ENCODE measurements at regions not wholly inside any gene's neighbourhood (a gene's known extent, or its start where the extent isn't known, plus 50 kb on each side); places are given as distances from the start of the nearest gene placed in this dataset.

- TF ChIP-seq CTCF (IDR thresholded peaks at IDR 0.05): no peak
- TF ChIP-seq POLR2A (IDR thresholded peaks at IDR 0.05): no peak
- H3K4me1 ChIP-seq: no peaks in the 10 kb centered on the region
- 24% methylated on average over 1 of the region's 1 CpG for WGBS (ENCODE audit: insufficient coverage, low coverage, low lambda C conversion rate, missing lambda C conversion rate)
- no peaks in the 10 kb centered on the region for H3K36me3 ChIP-seq
- ATAC-seq (no peak), DNase-seq (no peak)
- intact Hi-C loops (cut with DNase I): no loop called here
- no peak overlapping the region for H3K4me3 ChIP-seq
- no peaks in the 10 kb centered on the region for H3K27me3 ChIP-seq
- no peak overlapping the region for H3K27ac ChIP-seq
- no peaks in the 10 kb centered on the region for H3K9me3 ChIP-seq
These were observed 1094.0 kb upstream of the LRRN3 start for GRCh38 chr7:109996927-109997326.

GRCh38 chr7:109997837-109998236, 1093.1 kb upstream of the LRRN3 start:
- 65% methylated on average over 2 of the region's 2 CpGs for WGBS (ENCODE audit: insufficient coverage, low coverage, low lambda C conversion rate, missing lambda C conversion rate)
- Histone ChIP-seq H3K4me1 (no peaks in the 10 kb centered on the region), H3K36me3 (no peaks in the 10 kb centered on the region), H3K4me3 (no peak overlapping the region), H3K27me3 (no peaks in the 10 kb centered on the region), H3K9me3 (no peaks in the 10 kb centered on the region), H3K27ac (no peak overlapping the region)
- no peak for TF ChIP-seq CTCF (IDR thresholded peaks at IDR 0.05)
- no peak for TF ChIP-seq POLR2A (IDR thresholded peaks at IDR 0.05)
- intact Hi-C loops (cut with DNase I): no loop called here
- DNase-seq (no peak), ATAC-seq (no peak)

- intact Hi-C loops (cut with DNase I): no loop called here
- H3K9me3 ChIP-seq: no peaks in the 10 kb centered on the region
- TF ChIP-seq POLR2A (IDR thresholded peaks at IDR 0.05) (no peak), CTCF (IDR thresholded peaks at IDR 0.05) (no peak)
- ATAC-seq: no peak
- DNase-seq: no peak
- no peak overlapping the region for H3K27ac ChIP-seq
- H3K27me3 ChIP-seq: no peaks in the 10 kb centered on the region
- no peaks in the 10 kb centered on the region for H3K4me1 ChIP-seq
- WGBS (ENCODE audit: insufficient coverage, low coverage, low lambda C conversion rate, missing lambda C conversion rate): 60% methylated on average over 1 of the region's 1 CpG
- no peak overlapping the region for H3K4me3 ChIP-seq
- H3K36me3 ChIP-seq: no peaks in the 10 kb centered on the region
These were observed 1089.5 kb upstream of the LRRN3 start for GRCh38 chr7:110001254-110001938.

GRCh38 chr7:110003827-110004226, 1087.1 kb upstream of the LRRN3 start:
- Histone ChIP-seq H3K9me3 (no peaks in the 10 kb centered on the region), H3K4me1 (no peaks in the 10 kb centered on the region), H3K36me3 (no peaks in the 10 kb centered on the region), H3K27ac (no peak overlapping the region), H3K27me3 (no peaks in the 10 kb centered on the region), H3K4me3 (no peak overlapping the region)
- ATAC-seq (no peak), DNase-seq (no peak)
- WGBS (ENCODE audit: insufficient coverage, low coverage, low lambda C conversion rate, missing lambda C conversion rate): 60% methylated on average over 1 of the region's 1 CpG
- intact Hi-C loops (cut with DNase I): no loop called here
- TF ChIP-seq POLR2A (IDR thresholded peaks at IDR 0.05) (no peak), CTCF (IDR thresholded peaks at IDR 0.05) (no peak)

Measured in right lobe of liver (tissue), 6 donors.